Endothelial cell (in vitro differentiated cells): ENCODE measurements at regions not wholly inside any gene's neighbourhood (a gene's known extent, or its start where the extent isn't known, plus 50 kb on each side); places are given as distances from the start of the nearest gene placed in this dataset.

Experiments used
- DNase-seq: peaks from one replicate; pipeline ENCODE4 v3.0.0; 2021; ENCODE audit warnings: low spot score
- H3K27ac Mint-ChIP-seq: one replicate; pipeline ENCODE4 v1.8.0; 2021; ENCODE audit warnings: mixed read lengths, inconsistent platforms; ENCODE audit not compliant: unreplicated experiment
- H3K27me3 Mint-ChIP-seq: one replicate; pipeline ENCODE4 v1.8.0; 2021; ENCODE audit warnings: mild to moderate bottlenecking, moderate library complexity, mixed read lengths, inconsistent platforms; ENCODE audit not compliant: unreplicated experiment
- H3K36me3 Mint-ChIP-seq: one replicate; pipeline ENCODE4 v1.8.0; 2021; ENCODE audit warnings: mild to moderate bottlenecking, low read depth, mixed read lengths, inconsistent platforms; ENCODE audit not compliant: unreplicated experiment
- H3K4me1 Mint-ChIP-seq: one replicate; pipeline ENCODE4 v1.8.0; 2021; ENCODE audit warnings: mild to moderate bottlenecking, mixed read lengths, inconsistent platforms; ENCODE audit not compliant: unreplicated experiment
- H3K4me3 Mint-ChIP-seq: one replicate; pipeline ENCODE4 v1.8.0; 2021; ENCODE audit warnings: mild to moderate bottlenecking, mixed read lengths, inconsistent platforms; ENCODE audit not compliant: unreplicated experiment
- H3K9me3 Mint-ChIP-seq: one replicate; pipeline ENCODE4 v1.8.0; 2021; ENCODE audit warnings: mixed read lengths, inconsistent platforms; ENCODE audit not compliant: unreplicated experiment
- TF ChIP-seq, protein P1 (sequence below): fragments of 200-600 bp; sonication (generic); IDR thresholded peaks from one replicate; pipeline ENCODE4 v1.5.0; 2021; ENCODE audit warnings: antibody characterized with exemption; ENCODE audit not compliant: unreplicated experiment

- H3K27ac Mint-ChIP-seq: no peak overlapping the region
- H3K9me3 Mint-ChIP-seq: no peaks in the 10 kb centered on the region
- H3K36me3 Mint-ChIP-seq: no peaks in the 10 kb centered on the region
- H3K27me3 Mint-ChIP-seq: no peaks in the 10 kb centered on the region
- no peak for DNase-seq
- TF ChIP-seq, protein P1, sequence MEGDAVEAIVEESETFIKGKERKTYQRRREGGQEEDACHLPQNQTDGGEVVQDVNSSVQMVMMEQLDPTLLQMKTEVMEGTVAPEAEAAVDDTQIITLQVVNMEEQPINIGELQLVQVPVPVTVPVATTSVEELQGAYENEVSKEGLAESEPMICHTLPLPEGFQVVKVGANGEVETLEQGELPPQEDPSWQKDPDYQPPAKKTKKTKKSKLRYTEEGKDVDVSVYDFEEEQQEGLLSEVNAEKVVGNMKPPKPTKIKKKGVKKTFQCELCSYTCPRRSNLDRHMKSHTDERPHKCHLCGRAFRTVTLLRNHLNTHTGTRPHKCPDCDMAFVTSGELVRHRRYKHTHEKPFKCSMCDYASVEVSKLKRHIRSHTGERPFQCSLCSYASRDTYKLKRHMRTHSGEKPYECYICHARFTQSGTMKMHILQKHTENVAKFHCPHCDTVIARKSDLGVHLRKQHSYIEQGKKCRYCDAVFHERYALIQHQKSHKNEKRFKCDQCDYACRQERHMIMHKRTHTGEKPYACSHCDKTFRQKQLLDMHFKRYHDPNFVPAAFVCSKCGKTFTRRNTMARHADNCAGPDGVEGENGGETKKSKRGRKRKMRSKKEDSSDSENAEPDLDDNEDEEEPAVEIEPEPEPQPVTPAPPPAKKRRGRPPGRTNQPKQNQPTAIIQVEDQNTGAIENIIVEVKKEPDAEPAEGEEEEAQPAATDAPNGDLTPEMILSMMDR: no peak
- no peak overlapping the region for H3K4me3 Mint-ChIP-seq
- no peaks in the 10 kb centered on the region for H3K4me1 Mint-ChIP-seq
These were observed 1074.9 kb downstream of the TDRD15 start for GRCh38 chr2:22198381-22199283.

DNA sequence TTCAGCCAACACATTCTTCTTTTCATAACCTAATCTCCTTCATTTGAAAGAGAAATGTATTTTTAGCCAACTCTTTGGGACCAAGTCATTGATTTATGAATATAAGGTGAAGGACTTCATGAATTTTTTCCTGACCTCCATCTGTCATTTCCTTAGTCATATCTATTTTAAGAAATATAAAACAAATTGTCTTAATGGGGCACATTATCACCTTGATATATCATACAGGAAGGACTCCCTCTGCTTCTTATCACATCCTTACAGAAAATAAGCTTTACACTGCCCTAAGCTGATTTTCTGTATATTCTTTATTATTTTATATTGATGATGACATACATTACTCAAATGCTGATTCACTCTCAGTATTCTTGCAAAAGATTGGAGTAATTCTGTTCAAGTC lies 1076.2 kb downstream of the TDRD15 start:
- Mint-ChIP-seq H3K27ac (no peak overlapping the region), H3K9me3 (no peaks in the 10 kb centered on the region), H3K4me1 (no peaks in the 10 kb centered on the region), H3K27me3 (no peaks in the 10 kb centered on the region), H3K36me3 (no peaks in the 10 kb centered on the region), H3K4me3 (no peak overlapping the region)
- DNase-seq: no peak
- TF ChIP-seq, protein P1: no peak

DNA sequence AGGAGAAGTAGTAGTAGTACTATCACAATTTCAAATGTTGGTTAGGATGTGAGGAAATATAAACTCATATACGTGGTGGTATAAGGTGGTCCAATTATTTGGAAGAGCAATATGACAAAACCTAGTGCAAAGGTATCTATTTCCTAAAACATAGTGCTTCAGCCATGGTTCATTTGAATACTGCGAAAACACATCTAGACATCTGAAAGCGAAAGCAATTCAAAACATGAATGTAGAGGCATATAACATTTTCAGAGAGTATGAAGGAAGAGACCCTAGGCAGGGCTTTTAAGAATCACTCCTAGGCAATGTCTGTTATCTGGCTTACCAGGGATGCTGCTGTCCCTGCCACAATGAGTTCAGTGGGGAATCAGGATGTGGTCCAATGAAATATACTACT lies 1085.8 kb downstream of the TDRD15 start:
- no peaks in the 10 kb centered on the region for H3K4me1 Mint-ChIP-seq
- TF ChIP-seq, protein P1: no peak
- no peak for DNase-seq
- no peaks in the 10 kb centered on the region for H3K9me3 Mint-ChIP-seq
- H3K27ac Mint-ChIP-seq: no peak overlapping the region
- H3K27me3 Mint-ChIP-seq: no peaks in the 10 kb centered on the region
- H3K4me3 Mint-ChIP-seq: no peak overlapping the region
- H3K36me3 Mint-ChIP-seq: no peaks in the 10 kb centered on the region

GRCh38 chr2:22213237-22213636 lies 1089.5 kb downstream of the TDRD15 start:
- H3K27me3 Mint-ChIP-seq: no peaks in the 10 kb centered on the region

GRCh38 chr2:22215517-22215916 lies 1091.7 kb downstream of the TDRD15 start:
- H3K27me3 Mint-ChIP-seq: no peaks in the 10 kb centered on the region
- H3K4me1 Mint-ChIP-seq: no peaks in the 10 kb centered on the region
- no peak overlapping the region for H3K27ac Mint-ChIP-seq
- no peaks in the 10 kb centered on the region for H3K9me3 Mint-ChIP-seq
- TF ChIP-seq, protein P1: no peak
- H3K4me3 Mint-ChIP-seq: no peak overlapping the region
- no peak for DNase-seq
- H3K36me3 Mint-ChIP-seq: no peaks in the 10 kb centered on the region

More at GRCh38 chr2:22213237-22213636, 1089.5 kb downstream of the TDRD15 start:
- H3K4me3 Mint-ChIP-seq: no peak overlapping the region
- no peaks in the 10 kb centered on the region for H3K9me3 Mint-ChIP-seq
- TF ChIP-seq, protein P1: no peak
- H3K27ac Mint-ChIP-seq: no peak overlapping the region
- H3K36me3 Mint-ChIP-seq: no peaks in the 10 kb centered on the region
- DNase-seq: no peak
- no peaks in the 10 kb centered on the region for H3K4me1 Mint-ChIP-seq
